DOHH2 (cell line): ENCODE measurements at regions not wholly inside any gene's neighbourhood (a gene's known extent, or its start where the extent isn't known, plus 50 kb on each side); places are given as distances from the start of the nearest gene placed in this dataset.
A peak's percentile ranks its signal among the peaks of the same experiment; 100 is the strongest.

Experiments
- H3F3A ChIP-seq: fragments of 200-600 bp; sonication (generic), shearing (Covaris generic); 2 replicates; pipeline ENCODE4 v1.6.0; 2016; ENCODE audit warnings: antibody characterized with exemption, mild to moderate bottlenecking; ENCODE audit not compliant: control insufficient read depth, insufficient read depth
- H3K27ac ChIP-seq: fragments of 200-600 bp; sonication (generic); 2 replicates; pipeline ENCODE4 v1.5.1; 2014; ENCODE audit warnings: low read depth, mild to moderate bottlenecking, low read length, moderate library complexity
- H3K27me3 ChIP-seq: fragments of 200-600 bp; sonication (generic); 2 replicates; pipeline ENCODE4 v1.6.1; 2014; ENCODE audit warnings: mild to moderate bottlenecking, low read length, mixed read lengths; ENCODE audit not compliant: control insufficient read depth
- H3K36me3 ChIP-seq: fragments of 200-600 bp; sonication (generic); 2 replicates; pipeline ENCODE4 v1.6.1; 2014; ENCODE audit warnings: mild to moderate bottlenecking, low read length, moderate library complexity, mixed read lengths; ENCODE audit not compliant: control insufficient read depth
- H3K4me1 ChIP-seq: fragments of 200-600 bp; sonication (generic); 2 replicates; pipeline ENCODE4 v1.6.1; 2014; ENCODE audit warnings: mild to moderate bottlenecking, low read length, mixed read lengths; ENCODE audit not compliant: control insufficient read depth
- H3K4me2 ChIP-seq: fragments of 200-600 bp; sonication (generic); 2 replicates; pipeline ENCODE4 v1.6.0; 2014; ENCODE audit warnings: mild to moderate bottlenecking, low read length, moderate library complexity
- H3K4me3 ChIP-seq: fragments of 200-600 bp; sonication (generic); 2 replicates; pipeline ENCODE4 v1.5.1; 2014; ENCODE audit warnings: mild to moderate bottlenecking, low read length, mixed read lengths
- H3K79me2 ChIP-seq: fragments of 200-600 bp; sonication (generic); 2 replicates; pipeline ENCODE4 v1.6.1; 2014; ENCODE audit warnings: mild to moderate bottlenecking, low read length, mixed read lengths; ENCODE audit not compliant: control insufficient read depth
- H3K9me2 ChIP-seq: fragments of 200-600 bp; sonication (generic); replicated peaks from 2 replicates; pipeline ENCODE4 v1.6.1; 2014; ENCODE audit warnings: mild to moderate bottlenecking, low read length, mixed read lengths; ENCODE audit not compliant: control insufficient read depth
- H3K9me3 ChIP-seq: fragments of 200-600 bp; sonication (generic); 2 replicates; pipeline ENCODE4 v1.6.1; 2014; ENCODE audit warnings: antibody characterized with exemption, low read length, mixed read lengths; ENCODE audit not compliant: control insufficient read depth, insufficient read depth
- H4K20me1 ChIP-seq: fragments of 200-600 bp; sonication (generic); 2 replicates; pipeline ENCODE4 v1.6.0; 2014; ENCODE audit warnings: low read depth, mild to moderate bottlenecking, antibody characterized with exemption, low read length, moderate library complexity; ENCODE audit not compliant: control insufficient read depth, insufficient read depth
- EZH2phosphoT487 ChIP-seq: fragments of 200-600 bp; sonication (generic); IDR thresholded peaks from 2 replicates; pipeline ENCODE4 v1.6.1; 2017; ENCODE audit warnings: borderline replicate concordance, mild to moderate bottlenecking, antibody characterized with exemption, low read length, moderate library complexity, mixed read lengths
- TF ChIP-seq, protein P1 (sequence below): fragments of 200-600 bp; sonication (generic); IDR thresholded peaks from one replicate; pipeline ENCODE4 v1.5.1; 2014; ENCODE audit warnings: antibody characterized with exemption, mild to moderate bottlenecking, low read depth, low read length; ENCODE audit not compliant: poor library complexity, severe bottlenecking

DNA sequence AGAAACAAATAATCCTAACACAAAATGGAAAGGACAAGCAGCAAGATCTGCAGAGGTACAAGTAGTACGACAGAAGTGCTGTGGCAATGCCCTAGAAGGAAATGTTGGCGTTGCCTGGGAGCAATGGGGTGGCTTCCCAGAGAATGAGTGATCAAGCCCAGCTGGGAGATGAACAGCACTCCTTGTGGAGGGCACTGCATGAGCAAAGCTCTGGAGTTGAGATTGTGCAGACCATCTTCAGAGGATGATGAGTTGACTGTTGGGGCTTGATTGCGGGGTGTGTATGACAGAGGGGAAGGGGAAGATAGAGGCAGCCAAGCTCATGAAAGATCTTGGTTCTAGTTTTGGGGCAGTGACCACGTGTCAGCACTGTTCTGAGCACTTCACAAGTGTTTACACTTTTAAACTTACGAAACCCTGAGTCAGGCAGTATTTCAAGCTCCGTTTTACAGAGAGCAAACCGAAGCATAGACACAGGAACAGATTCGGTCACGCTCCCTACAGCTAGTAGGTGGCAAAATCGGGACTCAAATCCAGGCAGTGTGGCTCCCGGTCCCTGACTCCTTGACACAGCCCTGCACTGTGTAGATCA is 127.2 kb upstream of the LHX5 start:
- no peaks in the 10 kb centered on the region for H3K4me1 ChIP-seq
- no peak overlapping the region for H3K4me3 ChIP-seq
- H3K27ac ChIP-seq = no peak overlapping the region
- H3K4me2 ChIP-seq = no peak overlapping the region
- H3K9me2 ChIP-seq = no peaks in the 10 kb centered on the region
- no peaks in the 10 kb centered on the region for H3K79me2 ChIP-seq
- H3K27me3 ChIP-seq = no peaks in the 10 kb centered on the region
- TF ChIP-seq EZH2phosphoT487 = no peak
- TF ChIP-seq, protein P1, sequence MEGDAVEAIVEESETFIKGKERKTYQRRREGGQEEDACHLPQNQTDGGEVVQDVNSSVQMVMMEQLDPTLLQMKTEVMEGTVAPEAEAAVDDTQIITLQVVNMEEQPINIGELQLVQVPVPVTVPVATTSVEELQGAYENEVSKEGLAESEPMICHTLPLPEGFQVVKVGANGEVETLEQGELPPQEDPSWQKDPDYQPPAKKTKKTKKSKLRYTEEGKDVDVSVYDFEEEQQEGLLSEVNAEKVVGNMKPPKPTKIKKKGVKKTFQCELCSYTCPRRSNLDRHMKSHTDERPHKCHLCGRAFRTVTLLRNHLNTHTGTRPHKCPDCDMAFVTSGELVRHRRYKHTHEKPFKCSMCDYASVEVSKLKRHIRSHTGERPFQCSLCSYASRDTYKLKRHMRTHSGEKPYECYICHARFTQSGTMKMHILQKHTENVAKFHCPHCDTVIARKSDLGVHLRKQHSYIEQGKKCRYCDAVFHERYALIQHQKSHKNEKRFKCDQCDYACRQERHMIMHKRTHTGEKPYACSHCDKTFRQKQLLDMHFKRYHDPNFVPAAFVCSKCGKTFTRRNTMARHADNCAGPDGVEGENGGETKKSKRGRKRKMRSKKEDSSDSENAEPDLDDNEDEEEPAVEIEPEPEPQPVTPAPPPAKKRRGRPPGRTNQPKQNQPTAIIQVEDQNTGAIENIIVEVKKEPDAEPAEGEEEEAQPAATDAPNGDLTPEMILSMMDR = no peak
- no peaks in the 10 kb centered on the region for H4K20me1 ChIP-seq
- no peaks in the 10 kb centered on the region for H3K36me3 ChIP-seq
- H3F3A ChIP-seq = no peaks in the 10 kb centered on the region
- no peaks in the 10 kb centered on the region; the same call in 1 of the 2 replicates for H3K9me3 ChIP-seq

GRCh38 chr12:113594967-113595366 is 123.3 kb upstream of the LHX5 start:
- peaks cover 4% of the 10 kb centered on the region; the same call in 1 of the 2 replicates for H3K4me1 ChIP-seq
- H3K4me2 ChIP-seq = no peak overlapping the region
- no peaks in the 10 kb centered on the region for H4K20me1 ChIP-seq
- TF ChIP-seq EZH2phosphoT487 = no peak
- TF ChIP-seq, protein P1 = no peak
- no peaks in the 10 kb centered on the region; the same call in 1 of the 2 replicates for H3K9me3 ChIP-seq
- no peak overlapping the region for H3K27ac ChIP-seq
- H3K4me3 ChIP-seq = no peak overlapping the region
- H3K79me2 ChIP-seq = no peaks in the 10 kb centered on the region
- no peaks in the 10 kb centered on the region for H3K36me3 ChIP-seq
- H3K9me2 ChIP-seq = no peaks in the 10 kb centered on the region
- peaks cover 9% of the 10 kb centered on the region; the same call in 1 of the 2 replicates for H3K27me3 ChIP-seq
- no peaks in the 10 kb centered on the region for H3F3A ChIP-seq

- H3K9me3 ChIP-seq = no peaks in the 10 kb centered on the region; the same call in 1 of the 2 replicates
- H3K4me3 ChIP-seq = peak overlapping the region; percentile 5; the same call in 1 of the 2 replicates
- peak overlapping the region; percentile 29; the same call in 1 of the 2 replicates for H3K4me2 ChIP-seq
- no peaks in the 10 kb centered on the region for H3K36me3 ChIP-seq
- H3K27me3 ChIP-seq = peaks cover 14% of the 10 kb centered on the region
- H3K9me2 ChIP-seq = no peaks in the 10 kb centered on the region
- H3K79me2 ChIP-seq = no peaks in the 10 kb centered on the region
- H3F3A ChIP-seq = no peaks in the 10 kb centered on the region
- peaks cover 4% of the 10 kb centered on the region; the same call in 1 of the 2 replicates for H3K4me1 ChIP-seq
- H4K20me1 ChIP-seq = no peaks in the 10 kb centered on the region
- no peak overlapping the region for H3K27ac ChIP-seq
- TF ChIP-seq, protein P1 = no peak
- no peak for TF ChIP-seq EZH2phosphoT487
These were observed 119.9 kb upstream of the LHX5 start for GRCh38 chr12:113591480-113591974.
